Retina (tissue), 1 donor: ENCODE measurements at regions not wholly inside any gene's neighbourhood (a gene's known extent, or its start where the extent isn't known, plus 50 kb on each side); places are given as distances from the start of the nearest gene placed in this dataset.

Experiments
- DNase-seq: peaks from one replicate; pipeline ENCODE4 v3.0.0-alpha.2; 2016

- DNase-seq: no peak
These were observed 141.9 kb downstream of the SOX9 start for GRCh38 chr17:72262766-72263165.

- DNase-seq: no peak
These were observed 144.0 kb downstream of the SOX9 start for GRCh38 chr17:72264682-72265405.

- DNase-seq: no peak
These were observed 145.4 kb downstream of the SOX9 start for GRCh38 chr17:72266112-72266775.

- no peak for DNase-seq
These were observed 146.8 kb downstream of the SOX9 start for GRCh38 chr17:72267601-72268000.

GRCh38 chr17:72268431-72268830 lies 147.6 kb downstream of the SOX9 start:
- DNase-seq: no peak

- peak; percentile 50 for DNase-seq
These were observed 149.6 kb downstream of the SOX9 start for GRCh38 chr17:72270273-72270924.

GRCh38 chr17:72271603-72272002 lies 150.8 kb downstream of the SOX9 start:
- DNase-seq: no peak

- DNase-seq: no peak
These were observed 152.7 kb downstream of the SOX9 start for GRCh38 chr17:72273289-72274056.

- DNase-seq: no peak
These were observed 153.8 kb downstream of the SOX9 start for GRCh38 chr17:72274614-72275013.

- DNase-seq: no peak
These were observed 160.1 kb downstream of the SOX9 start for GRCh38 chr17:72280881-72281280.

- no peak for DNase-seq
These were observed 161.7 kb downstream of the SOX9 start for GRCh38 chr17:72282439-72283029.

GRCh38 chr17:72284806-72285205 lies 164.0 kb downstream of the SOX9 start:
- no peak for DNase-seq

GRCh38 chr17:72287586-72287985 lies 166.8 kb downstream of the SOX9 start:
- no peak for DNase-seq

- DNase-seq: no peak
These were observed 173.7 kb downstream of the SOX9 start for GRCh38 chr17:72294487-72294893.

- DNase-seq: no peak
These were observed 175.1 kb downstream of the SOX9 start for GRCh38 chr17:72295916-72296315.

- DNase-seq: no peak
These were observed 175.6 kb downstream of the SOX9 start for GRCh38 chr17:72296456-72296855.

- no peak for DNase-seq
These were observed 176.7 kb downstream of the SOX9 start for GRCh38 chr17:72297326-72298115.

- DNase-seq: no peak
These were observed 178.3 kb downstream of the SOX9 start for GRCh38 chr17:72299100-72299499.

GRCh38 chr17:72299592-72299991 lies 178.8 kb downstream of the SOX9 start:
- DNase-seq: no peak

GRCh38 chr17:72301887-72302286 lies 181.1 kb downstream of the SOX9 start:
- no peak for DNase-seq

GRCh38 chr17:72302735-72303134 lies 181.9 kb downstream of the SOX9 start:
- no peak for DNase-seq
